Activated CD4-positive, alpha-beta memory T cell treated with anti-CD3 and anti-CD28 coated beads for 36 hours (primary cell): ENCODE measurements at regions not wholly inside any gene's neighbourhood (a gene's known extent, or its start where the extent isn't known, plus 50 kb on each side); places are given as distances from the start of the nearest gene placed in this dataset.

Source experiments
- CTCF ChIA-PET: fragments of 350-600 bp; sonication (Branson Sonifier 250); formaldehyde crosslinking; loops from one replicate; lab custom pipeline; 2021; ENCODE audit warnings: antibody characterized with exemption, inconsistent platforms; lab: Charles Lee
- POLR2A ChIA-PET: fragments of 350-600 bp; sonication (Branson Sonifier 250); formaldehyde crosslinking; loops from one replicate; lab custom pipeline; 2021; ENCODE audit warnings: antibody characterized with exemption; lab: Charles Lee
- DNase-seq: peaks from one replicate; pipeline ENCODE4 v3.0.0-alpha.2; 2020
- H3K27ac Mint-ChIP-seq: one replicate; pipeline ENCODE4 v1.8.0; 2021; ENCODE audit warnings: mixed read lengths
- H3K27me3 Mint-ChIP-seq: one replicate; pipeline ENCODE4 v1.8.0; 2021; ENCODE audit warnings: mixed read lengths
- H3K36me3 Mint-ChIP-seq: one replicate; pipeline ENCODE4 v1.8.0; 2021; ENCODE audit warnings: mixed read lengths
- H3K4me1 Mint-ChIP-seq: one replicate; pipeline ENCODE4 v1.8.0; 2021; ENCODE audit warnings: low read depth, mixed read lengths
- H3K4me3 Mint-ChIP-seq: one replicate; pipeline ENCODE4 v1.8.0; 2021; ENCODE audit warnings: mild to moderate bottlenecking, mixed read lengths
- H3K9me3 Mint-ChIP-seq: one replicate; pipeline ENCODE4 v1.8.0; 2021; ENCODE audit warnings: mixed read lengths
- intact Hi-C: fragments of 100-400 bp; cut with micrococcal nuclease; formaldehyde crosslinking; loops from one replicate; pipeline ENCODE4 v1.15.1; 2023

DNA sequence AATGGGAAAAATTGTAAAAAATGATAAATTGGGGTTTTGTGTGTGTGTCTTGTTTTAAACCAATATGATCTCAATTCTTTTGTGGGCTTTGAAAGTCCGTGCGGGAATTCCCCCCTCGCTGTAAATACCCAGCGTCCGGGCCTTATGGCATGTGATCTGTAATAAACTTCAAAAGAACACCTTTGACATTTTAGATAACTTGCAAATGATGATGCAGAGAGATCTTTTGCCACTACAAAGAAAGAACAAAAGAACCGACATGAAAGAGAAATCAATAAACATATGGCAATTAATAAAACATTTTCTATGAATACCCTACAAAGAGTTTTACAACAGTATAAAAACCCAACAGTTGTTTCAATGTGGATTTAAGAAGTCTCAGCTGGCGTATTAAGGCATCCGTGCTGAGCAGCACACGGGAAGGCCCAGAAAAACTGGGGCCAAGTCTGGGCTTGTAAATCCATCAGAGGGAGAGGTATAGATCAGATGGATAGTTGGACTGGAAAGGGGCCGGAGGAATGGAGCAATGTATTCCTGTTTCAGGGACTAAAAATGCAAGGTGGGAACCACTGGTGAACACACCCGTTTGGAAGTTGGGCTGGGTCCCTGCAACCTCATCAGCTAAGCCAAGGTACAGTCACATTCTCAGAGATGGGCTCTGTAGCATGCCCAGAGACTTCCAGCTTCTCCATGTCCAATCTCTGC lies 115.2 kb downstream of the IRX5 start:
- DNase-seq: no peak
- ChIA-PET POLR2A (no interaction called here), CTCF (no interaction called here)
- Mint-ChIP-seq H3K4me3 (no peak overlapping the region), H3K27ac (no peak overlapping the region), H3K9me3 (no peaks in the 10 kb centered on the region), H3K27me3 (no peaks in the 10 kb centered on the region), H3K4me1 (no peaks in the 10 kb centered on the region), H3K36me3 (no peaks in the 10 kb centered on the region)
- intact Hi-C loops: no loop called here

DNA sequence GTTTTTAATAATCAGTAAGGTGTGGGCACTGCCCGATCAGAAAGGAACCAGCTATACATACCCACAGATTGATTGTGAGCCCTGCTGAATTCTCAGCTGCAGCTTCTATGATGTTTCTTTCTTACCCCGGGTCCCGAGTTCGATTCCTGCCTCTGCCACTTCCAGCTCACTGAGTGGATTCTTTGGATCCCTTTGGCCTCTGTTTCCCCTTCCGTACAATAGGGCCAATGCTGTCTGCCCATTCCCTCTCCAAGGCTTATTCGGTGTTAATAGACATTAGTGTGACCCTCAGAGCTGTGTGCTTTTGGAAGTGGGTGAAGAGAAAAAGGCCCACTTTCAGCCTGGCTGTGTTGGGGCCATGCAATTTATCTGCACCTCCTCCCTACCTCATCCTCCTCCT lies 115.8 kb downstream of the IRX5 start:
- Mint-ChIP-seq H3K9me3 (no peaks in the 10 kb centered on the region), H3K36me3 (no peaks in the 10 kb centered on the region), H3K27ac (no peak overlapping the region), H3K27me3 (no peaks in the 10 kb centered on the region), H3K4me1 (no peaks in the 10 kb centered on the region), H3K4me3 (no peak overlapping the region)
- DNase-seq: no peak
- CTCF ChIA-PET: no interaction called here
- POLR2A ChIA-PET: no interaction called here
- intact Hi-C loops: no loop called here

DNA sequence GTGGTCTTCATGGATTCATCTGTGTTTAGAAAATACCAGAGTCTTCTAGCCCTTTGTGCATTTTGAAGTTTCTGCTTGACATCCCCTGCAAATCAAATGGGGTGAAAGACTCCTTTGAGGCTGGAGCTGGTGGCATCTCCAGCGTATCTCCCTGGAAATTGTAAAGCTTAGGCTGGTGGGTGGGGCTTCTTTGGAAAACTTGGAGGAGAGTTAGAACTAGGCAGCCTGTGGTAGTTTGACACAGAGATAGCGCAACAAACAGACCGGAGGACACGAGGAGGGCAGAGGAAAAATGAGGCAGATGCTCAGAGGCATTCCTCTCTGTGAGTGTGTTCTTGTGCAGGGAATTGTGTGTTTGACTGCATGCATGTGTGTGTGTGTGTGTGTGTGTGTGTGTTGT lies 116.3 kb downstream of the IRX5 start:
- intact Hi-C loops: no loop called here

DNA sequence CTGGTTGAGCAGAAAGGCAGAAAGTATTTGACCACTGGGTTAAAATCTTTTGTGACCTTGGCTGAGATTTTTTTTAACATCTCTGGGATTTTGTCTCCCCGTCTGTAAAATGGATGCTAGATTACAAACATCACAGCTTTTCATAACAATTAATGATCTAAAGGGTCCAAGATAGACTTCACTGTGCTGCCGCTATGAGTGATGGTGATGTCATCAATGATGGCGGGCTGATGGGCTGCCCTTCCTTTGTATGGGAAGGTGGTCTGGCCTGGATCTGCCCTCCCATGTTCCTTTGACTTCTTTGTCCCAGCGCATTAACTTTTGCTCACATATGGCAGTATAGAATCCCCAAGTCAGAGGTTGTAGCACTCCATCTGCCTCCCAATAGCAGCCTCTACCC lies 116.7 kb downstream of the IRX5 start:
- intact Hi-C loops: no loop called here
- POLR2A ChIA-PET: no interaction called here
- H3K4me3 Mint-ChIP-seq: no peak overlapping the region
- H3K27me3 Mint-ChIP-seq: peaks cover 4% of the 10 kb centered on the region
- H3K9me3 Mint-ChIP-seq: no peaks in the 10 kb centered on the region
- no peaks in the 10 kb centered on the region for H3K4me1 Mint-ChIP-seq
- H3K36me3 Mint-ChIP-seq: no peaks in the 10 kb centered on the region
- CTCF ChIA-PET: no interaction called here
- DNase-seq: no peak
- no peak overlapping the region for H3K27ac Mint-ChIP-seq

More for the DNA sequence above, 116.3 kb downstream of the IRX5 start:
- H3K27me3 Mint-ChIP-seq: peaks cover 2% of the 10 kb centered on the region
- POLR2A ChIA-PET: no interaction called here
- H3K4me1 Mint-ChIP-seq: no peaks in the 10 kb centered on the region
- H3K4me3 Mint-ChIP-seq: no peak overlapping the region
- CTCF ChIA-PET: no interaction called here
- no peak for DNase-seq
- no peaks in the 10 kb centered on the region for H3K36me3 Mint-ChIP-seq
- H3K9me3 Mint-ChIP-seq: no peaks in the 10 kb centered on the region
- no peak overlapping the region for H3K27ac Mint-ChIP-seq

GRCh38 chr16:55047903-55048497 lies 117.3 kb downstream of the IRX5 start:
- DNase-seq: no peak
- intact Hi-C loops: no loop called here
- Mint-ChIP-seq H3K27me3 (peaks cover 4% of the 10 kb centered on the region), H3K4me1 (no peaks in the 10 kb centered on the region), H3K27ac (no peak overlapping the region), H3K9me3 (no peaks in the 10 kb centered on the region), H3K36me3 (no peaks in the 10 kb centered on the region), H3K4me3 (no peak overlapping the region)
- ChIA-PET POLR2A (no interaction called here), CTCF (no interaction called here)

DNA sequence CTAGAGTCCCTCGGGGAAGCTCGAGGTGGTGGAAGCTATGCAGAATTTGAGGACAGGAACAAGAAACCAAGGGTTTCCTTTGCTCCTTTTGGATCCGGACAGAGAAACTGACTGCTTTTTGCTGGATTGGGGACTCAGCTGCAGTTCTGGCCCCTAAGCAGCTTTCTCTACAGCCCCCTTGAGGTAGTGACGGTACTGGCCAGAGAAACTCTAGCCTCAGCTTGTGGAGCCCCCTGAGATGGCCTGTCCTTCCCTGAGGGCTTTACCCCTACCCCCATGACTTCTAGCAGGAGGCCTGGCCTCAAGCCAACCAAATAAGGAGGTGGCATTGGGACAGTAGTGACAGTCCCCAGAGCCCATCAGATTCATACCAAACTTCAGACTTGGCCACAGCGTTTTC lies 118.1 kb downstream of the IRX5 start:
- POLR2A ChIA-PET: no interaction called here

DNA sequence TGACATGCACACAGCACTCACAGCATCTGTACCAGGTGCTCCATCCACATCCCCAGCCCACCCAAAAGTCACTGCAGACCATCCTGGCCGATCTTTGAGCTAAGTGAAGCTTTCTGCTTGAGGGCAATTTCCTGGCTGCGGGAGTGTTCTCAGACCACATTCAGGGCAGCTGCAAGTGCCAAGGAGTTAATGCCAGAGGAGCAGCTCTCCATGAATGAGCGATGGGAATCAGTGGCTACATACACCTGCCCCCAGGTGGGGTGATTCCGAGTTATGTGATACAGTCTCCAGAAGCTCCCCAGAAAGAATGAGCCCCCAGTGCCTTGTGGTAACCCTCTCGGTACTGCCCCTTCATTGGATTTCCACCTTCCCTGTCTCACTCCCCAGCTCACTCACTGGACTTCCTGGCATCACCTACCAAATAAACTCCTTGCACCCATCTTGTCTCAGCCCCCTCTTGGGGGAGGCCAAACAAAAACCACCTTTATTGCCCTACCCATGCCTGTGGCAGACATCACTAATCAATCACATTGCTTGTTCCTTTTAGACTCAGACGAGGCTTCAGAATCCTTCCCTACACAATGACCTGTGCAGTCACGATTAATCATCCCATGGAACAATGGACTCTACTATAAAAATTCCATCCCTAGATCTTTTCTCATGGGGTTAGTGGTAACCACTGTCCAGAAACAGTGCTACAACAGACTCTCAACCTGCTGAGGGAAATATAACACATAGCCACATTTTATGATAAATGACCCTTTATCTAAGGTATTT lies 121.1 kb downstream of the IRX5 start:
- H3K27ac Mint-ChIP-seq: no peak overlapping the region
- intact Hi-C loops: no loop called here
- ChIA-PET POLR2A (no interaction called here), CTCF (no interaction called here)
- no peak overlapping the region for H3K4me3 Mint-ChIP-seq
- no peaks in the 10 kb centered on the region for H3K36me3 Mint-ChIP-seq
- H3K27me3 Mint-ChIP-seq: peaks cover 21% of the 10 kb centered on the region
- H3K9me3 Mint-ChIP-seq: no peaks in the 10 kb centered on the region
- DNase-seq: no peak
- H3K4me1 Mint-ChIP-seq: no peaks in the 10 kb centered on the region

More for the DNA sequence above, 118.1 kb downstream of the IRX5 start:
- CTCF ChIA-PET: no interaction called here
- Mint-ChIP-seq H3K4me1 (no peaks in the 10 kb centered on the region), H3K27me3 (peaks cover 4% of the 10 kb centered on the region), H3K27ac (no peak overlapping the region), H3K4me3 (no peak overlapping the region), H3K36me3 (no peaks in the 10 kb centered on the region), H3K9me3 (no peaks in the 10 kb centered on the region)
- no peak for DNase-seq
- intact Hi-C loops: no loop called here

GRCh38 chr16:55052348-55052734 lies 121.7 kb downstream of the IRX5 start:
- Mint-ChIP-seq H3K36me3 (no peaks in the 10 kb centered on the region), H3K4me3 (no peak overlapping the region), H3K4me1 (peaks cover 3% of the 10 kb centered on the region), H3K9me3 (no peaks in the 10 kb centered on the region), H3K27me3 (peaks cover 27% of the 10 kb centered on the region), H3K27ac (no peak overlapping the region)
- intact Hi-C loops: no loop called here
- ChIA-PET POLR2A (no interaction called here), CTCF (no interaction called here)
- no peak for DNase-seq

DNA sequence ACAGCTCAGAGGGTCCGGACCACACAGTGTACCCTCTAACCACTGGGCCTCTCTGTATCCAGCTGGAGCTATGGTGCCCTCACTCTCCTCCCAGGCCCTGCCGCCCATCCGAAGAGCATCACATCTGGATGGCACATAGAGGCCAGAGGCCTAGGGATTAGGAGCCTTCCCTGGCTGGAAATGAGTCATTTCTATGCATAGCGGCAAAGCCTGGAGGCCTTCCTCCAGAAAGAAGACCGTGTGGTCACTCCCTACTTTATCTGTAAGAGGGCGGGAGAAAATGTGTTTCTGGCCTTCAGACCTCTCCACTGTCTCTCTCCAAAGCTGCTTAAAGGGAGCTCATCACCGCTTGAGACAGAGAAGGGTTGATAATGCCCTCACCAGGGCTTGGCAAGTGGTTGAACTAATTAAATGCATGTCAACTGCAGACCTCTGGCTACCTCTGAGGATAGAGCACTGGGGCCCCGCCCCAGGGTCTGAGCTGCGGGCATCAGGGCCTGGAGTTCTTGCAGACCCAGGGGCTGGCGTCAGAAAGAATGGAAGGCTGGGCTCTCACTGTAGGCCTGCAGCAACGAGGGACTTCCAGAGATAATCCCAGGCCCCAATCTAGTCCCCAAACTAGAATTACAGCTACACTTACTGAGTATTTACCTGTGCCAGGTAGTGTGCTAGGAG lies 122.2 kb downstream of the IRX5 start:
- no peaks in the 10 kb centered on the region for H3K36me3 Mint-ChIP-seq
- intact Hi-C loops: no loop called here
- ChIA-PET POLR2A (no interaction called here), CTCF (no interaction called here)
- peaks cover 32% of the 10 kb centered on the region for H3K27me3 Mint-ChIP-seq
- no peaks in the 10 kb centered on the region for H3K9me3 Mint-ChIP-seq
- H3K4me3 Mint-ChIP-seq: no peak overlapping the region
- no peak for DNase-seq
- H3K4me1 Mint-ChIP-seq: peaks cover 3% of the 10 kb centered on the region
- H3K27ac Mint-ChIP-seq: no peak overlapping the region

DNA sequence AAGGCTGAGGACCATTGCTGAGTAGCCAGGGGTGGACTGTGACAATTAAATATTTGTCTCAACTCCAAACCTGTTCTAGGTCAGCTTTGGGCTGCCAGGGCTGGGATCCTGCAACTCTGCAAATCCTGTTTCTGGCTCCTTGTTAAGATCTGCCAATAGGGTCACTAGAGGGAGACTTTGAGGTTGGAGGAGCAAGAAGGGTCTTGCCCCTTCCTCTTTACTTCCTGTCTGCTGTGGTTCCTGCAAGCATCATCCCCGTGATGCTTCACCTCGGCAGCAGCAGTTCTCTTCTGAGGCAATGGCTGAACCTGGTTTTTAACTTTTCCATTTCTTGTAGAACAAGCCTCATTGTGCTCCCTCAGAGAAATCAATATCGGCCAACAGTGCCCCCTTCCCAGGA lies 124.6 kb downstream of the IRX5 start:
- intact Hi-C loops: no loop called here
- ChIA-PET POLR2A (no interaction called here), CTCF (no interaction called here)
- DNase-seq: no peak
- Mint-ChIP-seq H3K4me3 (no peak overlapping the region), H3K27ac (no peak overlapping the region), H3K9me3 (no peaks in the 10 kb centered on the region), H3K36me3 (no peaks in the 10 kb centered on the region), H3K4me1 (peaks cover 3% of the 10 kb centered on the region), H3K27me3 (peaks cover 45% of the 10 kb centered on the region)

DNA sequence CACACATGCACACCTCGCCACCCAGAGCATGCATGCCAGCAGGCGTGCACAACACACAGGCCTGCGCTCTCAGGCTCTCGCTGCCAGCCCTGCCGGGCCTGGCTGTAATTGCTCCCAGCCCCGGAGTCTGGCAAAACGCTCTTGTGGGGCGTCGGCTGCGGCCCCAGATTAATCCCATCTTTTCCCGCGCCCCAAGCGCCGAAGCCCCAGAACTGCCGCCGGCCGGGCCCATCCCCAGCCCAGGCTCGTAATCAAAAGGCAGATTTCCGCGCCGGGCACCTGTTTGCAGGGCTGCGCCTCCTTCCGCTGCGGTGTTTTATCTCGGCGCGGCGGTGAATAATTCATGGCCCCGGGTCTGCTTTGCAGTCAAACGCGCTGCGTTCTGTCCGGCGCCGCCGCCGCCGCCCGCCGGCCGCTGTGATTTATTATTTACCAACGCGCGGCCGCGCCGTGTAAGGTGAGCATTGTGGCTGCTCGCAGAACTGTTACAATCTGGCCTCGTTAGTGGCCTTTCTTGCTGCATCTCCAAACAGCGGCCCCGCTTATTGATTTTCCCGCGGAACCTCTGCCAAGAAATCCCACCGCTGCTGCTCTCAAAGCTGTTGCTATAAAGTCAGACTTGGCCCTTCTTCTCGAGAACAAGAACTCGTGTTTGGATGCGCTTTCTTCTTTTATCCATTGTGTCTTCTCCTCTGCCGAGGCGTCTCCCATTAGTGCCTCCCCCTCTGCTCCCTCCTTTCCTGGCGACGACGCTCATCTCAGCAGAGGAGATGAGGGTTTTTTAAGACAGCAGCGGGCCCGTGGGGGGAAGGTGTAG lies 126.1 kb downstream of the IRX5 start:
- intact Hi-C loops: no loop called here
- CTCF ChIA-PET: no interaction called here
- Mint-ChIP-seq H3K9me3 (no peaks in the 10 kb centered on the region), H3K27me3 (peaks cover 49% of the 10 kb centered on the region), H3K4me1 (peaks cover 3% of the 10 kb centered on the region), H3K4me3 (no peak overlapping the region), H3K36me3 (no peaks in the 10 kb centered on the region), H3K27ac (no peak overlapping the region)
- peak; percentile 10 for DNase-seq
- POLR2A ChIA-PET: no interaction called here

GRCh38 chr16:55057866-55058265 lies 127.2 kb downstream of the IRX5 start:
- Mint-ChIP-seq H3K36me3 (no peaks in the 10 kb centered on the region), H3K9me3 (no peaks in the 10 kb centered on the region), H3K27ac (no peak overlapping the region), H3K4me3 (no peak overlapping the region), H3K4me1 (peaks cover 3% of the 10 kb centered on the region), H3K27me3 (peaks cover 50% of the 10 kb centered on the region)
- CTCF ChIA-PET: no interaction called here
- POLR2A ChIA-PET: no interaction called here
- intact Hi-C loops: no loop called here
- DNase-seq: no peak
